Spleen (tissue), 7 donors: ENCODE measurements at regions not wholly inside any gene's neighbourhood (a gene's known extent, or its start where the extent isn't known, plus 50 kb on each side); places are given as distances from the start of the nearest gene placed in this dataset.

Source experiments
- POLR2A ChIP-seq, 3 donors: fragments of 450-650 bp; IDR thresholded peaks; one replicate each; pipeline ENCODE4 v1.5.1; 2017; ENCODE audit warnings: antibody characterized with exemption in 3 of 3, mild to moderate bottlenecking in 1 of 3
- POLR2AphosphoS5 ChIP-seq, 3 donors: sonication (generic); formaldehyde crosslinking; IDR thresholded peaks; one replicate each; pipeline ENCODE4 v1.5.1; 2017; ENCODE audit warnings: antibody characterized with exemption in 3 of 3
- TF ChIP-seq, protein P1 (sequence below), 11 experiments: fragments of 200-600 bp in 7 of 11; fragments of 450-650 bp in 4 of 11; sonication (generic) in 4 of 11; IDR thresholded peaks in 8 of 11; conservative IDR thresholded peaks in 3 of 11; 1 replicate in 7 of 11; 2 replicates in 4 of 11; pipeline versions ENCODE4 v1.4.0 to v1.8.0; 2016 to 2021; ENCODE audit warnings: antibody characterized with exemption in 11 of 11, inconsistent platforms in 4 of 11, mild to moderate bottlenecking in 1 of 11
- donor health status: DM: no; HTN: no; CAD: no; lungs with moderate emphysema.
- donor health status: DM: no; HTN: no; CAD: no.
- donor health status: DM: no; HTN: no; CAD: no.

DNA sequence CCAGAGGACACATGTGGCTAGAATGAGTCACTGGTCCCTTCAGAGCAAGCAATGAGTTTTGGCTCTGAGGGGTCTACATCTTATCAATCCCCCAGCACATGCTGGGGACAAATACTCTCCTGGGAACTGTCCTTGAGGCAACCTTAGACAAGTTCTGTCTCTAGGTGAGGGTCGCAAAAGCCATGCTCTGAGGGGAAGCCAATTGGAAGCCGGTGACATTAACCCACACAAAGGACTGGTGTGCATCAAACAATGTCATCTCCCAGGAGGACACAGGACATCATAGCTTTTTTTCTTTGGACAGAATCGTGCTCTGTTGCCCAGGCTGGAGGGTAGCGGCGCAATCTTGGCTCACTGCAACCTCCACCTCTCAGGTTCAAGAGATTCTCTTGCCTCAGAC is 111.6 kb upstream of the ZNF722 start:
- TF ChIP-seq, protein P1, sequence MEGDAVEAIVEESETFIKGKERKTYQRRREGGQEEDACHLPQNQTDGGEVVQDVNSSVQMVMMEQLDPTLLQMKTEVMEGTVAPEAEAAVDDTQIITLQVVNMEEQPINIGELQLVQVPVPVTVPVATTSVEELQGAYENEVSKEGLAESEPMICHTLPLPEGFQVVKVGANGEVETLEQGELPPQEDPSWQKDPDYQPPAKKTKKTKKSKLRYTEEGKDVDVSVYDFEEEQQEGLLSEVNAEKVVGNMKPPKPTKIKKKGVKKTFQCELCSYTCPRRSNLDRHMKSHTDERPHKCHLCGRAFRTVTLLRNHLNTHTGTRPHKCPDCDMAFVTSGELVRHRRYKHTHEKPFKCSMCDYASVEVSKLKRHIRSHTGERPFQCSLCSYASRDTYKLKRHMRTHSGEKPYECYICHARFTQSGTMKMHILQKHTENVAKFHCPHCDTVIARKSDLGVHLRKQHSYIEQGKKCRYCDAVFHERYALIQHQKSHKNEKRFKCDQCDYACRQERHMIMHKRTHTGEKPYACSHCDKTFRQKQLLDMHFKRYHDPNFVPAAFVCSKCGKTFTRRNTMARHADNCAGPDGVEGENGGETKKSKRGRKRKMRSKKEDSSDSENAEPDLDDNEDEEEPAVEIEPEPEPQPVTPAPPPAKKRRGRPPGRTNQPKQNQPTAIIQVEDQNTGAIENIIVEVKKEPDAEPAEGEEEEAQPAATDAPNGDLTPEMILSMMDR (IDR thresholded peaks at IDR 0.05 in 8 of 11, conservative IDR thresholded peaks at IDR 0.05 in 3 of 11), result no peak
- no peak for TF ChIP-seq POLR2A (IDR thresholded peaks at IDR 0.05)
- TF ChIP-seq POLR2AphosphoS5 (IDR thresholded peaks at IDR 0.05), result no peak
